IMR-90 (cell line): ENCODE measurements at regions not wholly inside any gene's neighbourhood (a gene's known extent, or its start where the extent isn't known, plus 50 kb on each side); places are given as distances from the start of the nearest gene placed in this dataset.

Experiments
- ATAC-seq: fragments of 200-7000 bp; cut with Tn5 transposase; 2 replicates; pipeline ENCODE4 v1.9.1; 2020; ENCODE audit warnings: low read depth, mild to moderate bottlenecking, moderate library complexity
- BruUV-seq: library from RNA; stranded (reverse); fragments of 400-500 nt; replicated peaks from 2 replicates; lab custom pipeline; 2021; lab: Mats Ljungman, UMichigan
- CTCF ChIA-PET: fragments of 300-600 bp; formaldehyde crosslinking; extraction: SDS; loops from one replicate; lab custom pipeline; 2021; ENCODE audit warnings: antibody characterized with exemption; lab: Yijun Ruan, JAX
- POLR2A ChIA-PET: fragments of 300-600 bp; sonication (Branson Sonifier 250); formaldehyde crosslinking; loops from one replicate; lab custom pipeline; 2022; ENCODE audit warnings: antibody characterized with exemption; ENCODE audit not compliant: unreplicated experiment; lab: Charles Lee
- DNase-seq: peaks from one replicate; pipeline ENCODE4 v3.0.0; 2013
- H2AFZ ChIP-seq: replicated peaks from 2 replicates; pipeline ENCODE3; 2013; ENCODE audit warnings: low read length, mild to moderate bottlenecking; ENCODE audit not compliant: poor library complexity
- H2AK5ac ChIP-seq: 2 replicates; pipeline ENCODE4 v1.6.1; 2013; ENCODE audit warnings: low read depth, low read length, inconsistent platforms
- H2AK9ac ChIP-seq: replicated peaks from 2 replicates; pipeline ENCODE3; 2013; ENCODE audit warnings: mild to moderate bottlenecking, low read depth, low read length, moderate library complexity; ENCODE audit not compliant: poor library complexity
- H2BK120ac ChIP-seq: 2 replicates; pipeline ENCODE4 v1.6.1; 2013; ENCODE audit warnings: low read depth, low read length, inconsistent platforms
- H2BK15ac ChIP-seq: 3 replicates; pipeline ENCODE4 v1.6.1; 2013; ENCODE audit warnings: low read depth, low read length, inconsistent platforms
- H2BK20ac ChIP-seq: 2 replicates; pipeline ENCODE4 v1.6.1; 2013; ENCODE audit warnings: low read depth, mild to moderate bottlenecking, inconsistent platforms, low read length, moderate library complexity
- H2BK5ac ChIP-seq: 2 replicates; pipeline ENCODE4 v1.6.1; 2013; ENCODE audit warnings: mild to moderate bottlenecking, low read depth, low read length, inconsistent platforms; ENCODE audit not compliant: poor library complexity, severe bottlenecking
- H3K14ac ChIP-seq: replicated peaks from 2 replicates; pipeline ENCODE4 v1.6.1; 2013; ENCODE audit warnings: low read depth, low read length, inconsistent platforms
- H3K18ac ChIP-seq: 2 replicates; pipeline ENCODE4 v1.6.1; 2013; ENCODE audit warnings: low read depth, low read length, control low read depth
- H3K23ac ChIP-seq: 2 replicates; pipeline ENCODE4 v1.6.1; 2013; ENCODE audit warnings: low read depth, low read length, inconsistent platforms
- H3K27ac ChIP-seq: 2 replicates; pipeline ENCODE4 v1.5.1; 2013; ENCODE audit warnings: mild to moderate bottlenecking, control low read depth, low read length; ENCODE audit not compliant: insufficient read depth
- H3K27me3 ChIP-seq: 2 replicates; pipeline ENCODE4 v1.6.1; 2013; ENCODE audit warnings: low read length; ENCODE audit not compliant: control insufficient read depth, insufficient read depth
- H3K36me3 ChIP-seq: 2 replicates; pipeline ENCODE4 v1.6.1; 2013; ENCODE audit warnings: low read length, mixed read lengths; ENCODE audit not compliant: control insufficient read depth, insufficient read depth
- H3K4ac ChIP-seq: 2 replicates; pipeline ENCODE4 v1.6.1; 2013; ENCODE audit warnings: low read depth, low read length, inconsistent platforms
- H3K4me1 ChIP-seq: 2 replicates; pipeline ENCODE4 v1.6.1; 2013; ENCODE audit warnings: low read length, mixed read lengths; ENCODE audit not compliant: control insufficient read depth, insufficient read depth
- H3K4me2 ChIP-seq: 2 replicates; pipeline ENCODE4 v1.6.1; 2013; ENCODE audit warnings: low read depth, mild to moderate bottlenecking, control low read depth, low read length, moderate library complexity
- H3K4me3 ChIP-seq: 2 replicates; pipeline ENCODE4 v1.5.1; 2013; ENCODE audit warnings: low read depth, mild to moderate bottlenecking, control low read depth, low read length, moderate library complexity; ENCODE audit not compliant: insufficient read depth
- H3K56ac ChIP-seq: 2 replicates; pipeline ENCODE4 v1.6.1; 2013; ENCODE audit warnings: low read length, inconsistent platforms; ENCODE audit not compliant: insufficient read depth; ENCODE audit errors: extremely low read depth
- H3K79me1 ChIP-seq, 2 experiments: 2 replicates each; pipeline ENCODE4 v1.6.1; 2013; ENCODE audit warnings: low read length in 2 of 2, inconsistent platforms in 1 of 2, low read depth in 1 of 2
- H3K9ac ChIP-seq: 2 replicates; pipeline ENCODE4 v1.6.1; 2013; ENCODE audit warnings: low read depth, low read length, control low read depth
- H3K9me1 ChIP-seq: 2 replicates; pipeline ENCODE4 v1.6.1; 2013; ENCODE audit warnings: low read length, inconsistent platforms; ENCODE audit not compliant: insufficient read depth
- H3K9me3 ChIP-seq: 2 replicates; pipeline ENCODE4 v1.6.1; 2013; ENCODE audit warnings: low read length; ENCODE audit not compliant: control insufficient read depth, insufficient read depth
- H4K20me1 ChIP-seq: 2 replicates; pipeline ENCODE4 v1.6.1; 2013; ENCODE audit warnings: low read length, inconsistent platforms; ENCODE audit not compliant: insufficient read depth
- H4K5ac ChIP-seq: 2 replicates; pipeline ENCODE4 v1.6.1; 2013; ENCODE audit warnings: mild to moderate bottlenecking, low read depth, low read length, control low read depth
- H4K8ac ChIP-seq, 2 experiments: 2 replicates each; pipeline ENCODE4 v1.6.1; 2013; ENCODE audit warnings: low read depth in 2 of 2, low read length in 2 of 2, control low read depth in 1 of 2, inconsistent platforms in 1 of 2
- H4K91ac ChIP-seq: 2 replicates; pipeline ENCODE4 v1.6.1; 2013; ENCODE audit warnings: low read depth, low read length, inconsistent platforms; ENCODE audit not compliant: insufficient read depth
- BHLHE40 ChIP-seq: fragments of 150-350 bp; IDR thresholded peaks from 2 replicates; pipeline ENCODE4 v1.6.1; 2016; ENCODE audit warnings: mild to moderate bottlenecking, low read depth, low read length
- CEBPB ChIP-seq: IDR thresholded peaks from 2 replicates; pipeline ENCODE4 v1.6.1; 2012; ENCODE audit warnings: low read depth, low read length, improper control_type of control experiment
- CHD1 ChIP-seq: IDR thresholded peaks from 2 replicates; pipeline ENCODE4 v1.6.1; 2012; ENCODE audit warnings: low read depth, low read length, improper control_type of control experiment
- ELK1 ChIP-seq: fragments of 150-350 bp; IDR thresholded peaks from 2 replicates; pipeline ENCODE4 v1.6.1; 2016; ENCODE audit warnings: low read depth, mild to moderate bottlenecking, low read length, moderate library complexity, borderline replicate concordance
- FOS ChIP-seq: fragments of 150-350 bp; IDR thresholded peaks from 2 replicates; pipeline ENCODE4 v1.6.1; 2016; ENCODE audit warnings: low read depth, low read length
- MAFK ChIP-seq: IDR thresholded peaks from 2 replicates; pipeline ENCODE4 v1.6.1; 2012; ENCODE audit warnings: low read depth, low read length, improper control_type of control experiment
- MAZ ChIP-seq: IDR thresholded peaks from 2 replicates; pipeline ENCODE4 v1.6.1; 2012; ENCODE audit warnings: low read depth, mild to moderate bottlenecking, low read length, improper control_type of control experiment, moderate library complexity, borderline replicate concordance
- MXI1 ChIP-seq: IDR thresholded peaks from 2 replicates; pipeline ENCODE4 v1.6.1; 2012; ENCODE audit warnings: low read depth, mild to moderate bottlenecking, low read length, moderate library complexity, borderline replicate concordance
- NFE2L2 ChIP-seq: fragments of 150-350 bp; IDR thresholded peaks from 2 replicates; pipeline ENCODE4 v1.6.1; 2016; ENCODE audit warnings: low read depth, mild to moderate bottlenecking, low read length
- POLR2A ChIP-seq: IDR thresholded peaks from 2 replicates; pipeline ENCODE4 v1.6.1; 2012; ENCODE audit warnings: mild to moderate bottlenecking, low read depth, low read length
- RAD21 ChIP-seq: IDR thresholded peaks from 2 replicates; pipeline ENCODE4 v1.6.1; 2012; ENCODE audit warnings: low read length, improper control_type of control experiment
- RCOR1 ChIP-seq: IDR thresholded peaks from 2 replicates; pipeline ENCODE4 v1.6.1; 2012; ENCODE audit warnings: mild to moderate bottlenecking, low read length, improper control_type of control experiment; ENCODE audit not compliant: insufficient replicate concordance
- RFX5 ChIP-seq: IDR thresholded peaks from 2 replicates; pipeline ENCODE4 v1.8.0; 2012; ENCODE audit warnings: low read depth, mild to moderate bottlenecking, low read length, moderate library complexity
- SMC3 ChIP-seq: fragments of 150-350 bp; IDR thresholded peaks from 2 replicates; pipeline ENCODE4 v1.6.1; 2016; ENCODE audit warnings: low read depth, mild to moderate bottlenecking, antibody characterized with exemption, low read length, moderate library complexity
- USF2 ChIP-seq: fragments of 150-350 bp; IDR thresholded peaks from 2 replicates; pipeline ENCODE4 v1.6.1; 2017; ENCODE audit warnings: mild to moderate bottlenecking, antibody characterized with exemption, low read length, low read depth
- WGBS, 2 experiments: methylation state at CpG; one replicate each; pipeline versions ENCODE4 v1.1.5 to v1.1.7; 2013; ENCODE audit warnings: missing lambda C conversion rate in 2 of 2; ENCODE audit not compliant: insufficient read length in 1 of 2; ENCODE audit errors: extremely low coverage in 2 of 2; 5-methylcytosine and 5-hydroxymethylcytosine counted together
- dilution Hi-C: fragments of 300-500 bp; cut with HindIII; formaldehyde crosslinking; loops from one replicate; pipeline ENCODE4 v1.14.3; 2018; ENCODE audit warnings: low sequenced_read_pairs; ENCODE audit not compliant: unreplicated experiment
- in situ Hi-C: fragments of 300-500 bp; cut with MboI; formaldehyde crosslinking; loops from 3 replicates; pipeline ENCODE4 v1.14.3; 2019; ENCODE audit warnings: low sequenced_read_pairs, inconsistent platforms, mixed read lengths
- intact Hi-C: fragments of 100-400 bp; cut with micrococcal nuclease; formaldehyde crosslinking; loops from 2 replicates; pipeline ENCODE4 v1.10.0; 2022
- TF ChIP-seq, protein P1 (sequence below): conservative IDR thresholded peaks from 2 replicates; pipeline ENCODE4 v1.5.1; 2012; ENCODE audit warnings: mild to moderate bottlenecking, low read depth, low read length, improper control_type of control experiment

DNA sequence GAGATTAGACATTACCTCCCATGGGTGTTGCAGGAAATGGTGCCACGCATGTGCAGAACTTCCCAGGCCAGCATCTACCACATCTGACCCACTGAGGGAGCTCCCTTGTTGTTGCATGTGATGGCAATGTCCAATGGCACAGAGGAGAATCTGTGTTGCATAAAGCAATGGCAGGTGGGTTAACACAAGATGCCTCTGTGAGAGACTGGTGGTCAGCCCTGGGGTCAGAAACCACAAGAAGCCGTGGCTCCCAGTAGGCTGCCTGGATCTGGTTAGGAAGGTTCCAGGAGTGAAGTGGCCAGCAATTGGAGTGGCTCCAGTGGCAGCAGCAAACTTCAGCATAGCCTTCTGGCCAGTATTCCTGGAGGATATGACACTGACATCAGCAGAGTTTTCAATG lies 65.9 kb upstream of the HMGA2 start:
- Histone ChIP-seq H4K5ac (no peak overlapping the region), H3K79me1 (no peaks in the 10 kb centered on the region), H3K18ac (no peak overlapping the region), H3K14ac (no peak overlapping the region), H3K56ac (no peak overlapping the region), H2BK5ac (no peak overlapping the region), H2BK120ac (no peak overlapping the region), H3K4ac (no peak overlapping the region), H4K20me1 (no peaks in the 10 kb centered on the region), H3K9me1 (no peaks in the 10 kb centered on the region), H2AK9ac (no peak overlapping the region), H2BK15ac (no peak overlapping the region), H3K4me2 (no peak overlapping the region), H2BK20ac (no peak overlapping the region), H4K8ac (no peak overlapping the region), H3K9ac (no peak overlapping the region), H3K4me1 (no peaks in the 10 kb centered on the region), H4K91ac (no peak overlapping the region), H3K23ac (no peak overlapping the region), H3K27ac (no peak overlapping the region), H3K36me3 (no peaks in the 10 kb centered on the region), H3K9me3 (no peaks in the 10 kb centered on the region), H2AFZ (no peak overlapping the region), H3K4me3 (no peak overlapping the region), H3K27me3 (no peaks in the 10 kb centered on the region), H2AK5ac (no peak overlapping the region)
- ChIA-PET POLR2A (no interaction called here), CTCF (interaction anchor here (1.6 kb wide), 1 partner anchor 156 kb away, joined by 3 read pairs; no protein-coding TSS in a partner anchor)
- intact Hi-C loops (no loop called here), in situ Hi-C loops (no loop called here), dilution Hi-C loops (no loop called here)
- no peak for DNase-seq
- no peak for TF ChIP-seq USF2
- no peak for TF ChIP-seq ELK1
- no peak for TF ChIP-seq FOS
- TF ChIP-seq MAZ = no peak
- no peak for TF ChIP-seq RAD21
- TF ChIP-seq RCOR1 = no peak
- TF ChIP-seq RFX5 = no peak
- TF ChIP-seq CHD1 = no peak
- no peak for TF ChIP-seq SMC3
- no peak for TF ChIP-seq MAFK
- TF ChIP-seq, protein P1, sequence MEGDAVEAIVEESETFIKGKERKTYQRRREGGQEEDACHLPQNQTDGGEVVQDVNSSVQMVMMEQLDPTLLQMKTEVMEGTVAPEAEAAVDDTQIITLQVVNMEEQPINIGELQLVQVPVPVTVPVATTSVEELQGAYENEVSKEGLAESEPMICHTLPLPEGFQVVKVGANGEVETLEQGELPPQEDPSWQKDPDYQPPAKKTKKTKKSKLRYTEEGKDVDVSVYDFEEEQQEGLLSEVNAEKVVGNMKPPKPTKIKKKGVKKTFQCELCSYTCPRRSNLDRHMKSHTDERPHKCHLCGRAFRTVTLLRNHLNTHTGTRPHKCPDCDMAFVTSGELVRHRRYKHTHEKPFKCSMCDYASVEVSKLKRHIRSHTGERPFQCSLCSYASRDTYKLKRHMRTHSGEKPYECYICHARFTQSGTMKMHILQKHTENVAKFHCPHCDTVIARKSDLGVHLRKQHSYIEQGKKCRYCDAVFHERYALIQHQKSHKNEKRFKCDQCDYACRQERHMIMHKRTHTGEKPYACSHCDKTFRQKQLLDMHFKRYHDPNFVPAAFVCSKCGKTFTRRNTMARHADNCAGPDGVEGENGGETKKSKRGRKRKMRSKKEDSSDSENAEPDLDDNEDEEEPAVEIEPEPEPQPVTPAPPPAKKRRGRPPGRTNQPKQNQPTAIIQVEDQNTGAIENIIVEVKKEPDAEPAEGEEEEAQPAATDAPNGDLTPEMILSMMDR = no peak
- TF ChIP-seq CEBPB = no peak
- no peak for TF ChIP-seq POLR2A
- no peak for TF ChIP-seq NFE2L2
- no peak for TF ChIP-seq BHLHE40
- TF ChIP-seq MXI1 = no peak
- BruUV-seq = no TSS peak
- no peak for ATAC-seq
- 90% methylated on average over 1 of the region's 2 CpGs; no CpG with 5 or more reads in 1 of the 2 experiments for WGBS, 2 experiments
